ENCODE measurements at regions not wholly inside any gene's neighbourhood (a gene's known extent, or its start where the extent isn't known, plus 50 kb on each side); places are given as distances from the start of the nearest gene placed in this dataset.

DNA sequence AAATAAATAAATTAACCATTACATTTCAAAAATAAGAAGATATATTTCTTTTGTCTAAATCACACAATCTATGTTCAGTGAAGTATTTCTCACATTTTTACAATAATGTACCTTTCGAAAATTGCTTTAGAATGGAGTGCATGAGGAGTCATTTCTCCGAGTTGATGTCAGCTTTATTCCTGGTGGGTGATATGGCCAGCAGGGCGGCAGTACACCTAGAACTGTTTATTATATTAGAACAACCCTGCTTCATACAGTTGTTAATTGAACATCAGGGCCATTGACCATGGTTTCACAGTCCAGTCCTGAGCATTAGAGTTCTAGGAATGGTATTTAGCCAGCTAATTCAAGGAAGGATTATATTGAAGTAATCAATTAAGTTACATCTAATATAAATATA, 696.3 kb upstream of the SLC10A2 start:
- no peak for DNase-seq (ENCODE audit: low spot score)

DNA sequence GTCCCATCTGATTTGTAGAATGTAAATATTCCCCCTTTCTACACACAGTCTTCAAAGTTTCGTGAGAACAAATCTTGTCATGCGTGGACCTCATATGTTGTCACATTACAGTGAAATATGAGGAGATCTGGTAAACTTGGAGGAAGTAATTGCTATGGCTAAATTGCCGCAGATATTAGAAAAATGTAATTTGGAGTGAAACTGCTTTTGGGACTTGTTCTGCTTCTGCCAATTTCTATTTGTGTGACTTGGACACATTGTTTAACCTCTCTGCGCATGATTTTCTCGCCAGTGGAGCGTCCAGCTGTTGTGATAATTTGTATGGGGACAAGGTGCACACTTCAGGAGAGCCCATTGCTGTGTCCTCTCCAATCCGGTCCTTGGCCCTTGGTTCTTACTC, 693.1 kb upstream of the SLC10A2 start:
- DNase-seq (ENCODE audit: low spot score), result no peak

- DNase-seq (ENCODE audit: low spot score), result no peak
Observed at GRCh38 chr13:103758222-103758621, 692.0 kb upstream of the SLC10A2 start.

GRCh38 chr13:103757361-103757760, 691.1 kb upstream of the SLC10A2 start:
- DNase-seq (ENCODE audit: low spot score), result no peak

GRCh38 chr13:103754783-103755182, 688.6 kb upstream of the SLC10A2 start:
- no peak for DNase-seq (ENCODE audit: low spot score)

DNA sequence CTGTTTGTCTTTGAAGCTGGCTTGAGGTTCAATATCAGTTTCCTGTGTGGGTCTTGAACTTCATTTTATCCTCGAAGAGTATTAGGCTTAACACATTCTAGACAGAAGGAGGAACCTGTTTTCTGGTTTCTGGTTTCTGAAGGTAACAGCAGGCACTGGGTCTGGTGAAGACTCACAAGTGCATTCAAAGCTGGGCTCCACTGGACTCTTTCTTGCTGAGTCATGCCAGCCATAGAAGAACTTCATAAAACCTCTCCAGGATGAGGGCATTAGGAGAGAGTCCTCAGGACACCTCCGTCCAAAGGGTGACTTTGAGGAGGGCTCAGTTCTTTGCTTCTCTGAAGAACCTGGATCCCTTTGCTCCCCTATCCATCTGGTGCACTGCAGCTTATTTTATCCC, 668.6 kb upstream of the SLC10A2 start:
- DNase-seq (ENCODE audit: low spot score), result no peak

- DNase-seq (ENCODE audit: low spot score), result no peak
Observed at GRCh38 chr13:103731959-103732358, 665.7 kb upstream of the SLC10A2 start.

GRCh38 chr13:103730407-103730806, 664.2 kb upstream of the SLC10A2 start:
- no peak for DNase-seq (ENCODE audit: low spot score)

GRCh38 chr13:103726808-103727207, 660.6 kb upstream of the SLC10A2 start:
- DNase-seq (ENCODE audit: low spot score), result no peak

GRCh38 chr13:103716718-103717117, 650.5 kb upstream of the SLC10A2 start:
- no peak for DNase-seq (ENCODE audit: low spot score)

DNA sequence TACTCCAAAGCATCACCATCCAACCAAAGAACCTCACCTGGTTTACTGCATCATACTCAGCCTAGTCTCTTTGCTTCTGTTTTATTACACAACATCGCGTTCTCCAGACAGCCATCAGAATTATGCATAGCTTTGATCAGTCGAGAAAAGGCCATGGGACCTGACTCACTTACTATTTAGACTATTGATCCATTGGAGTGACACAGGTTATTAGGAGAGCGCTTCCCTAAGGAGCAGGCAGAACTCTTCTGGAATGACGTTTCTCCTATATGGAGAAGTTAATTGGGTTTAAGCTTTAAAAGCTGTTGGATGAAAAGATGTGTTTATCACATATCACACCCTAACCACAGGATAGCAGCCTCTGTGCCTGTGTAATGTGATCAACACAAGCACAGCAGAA, 649.1 kb upstream of the SLC10A2 start:
- DNase-seq (ENCODE audit: low spot score), result no peak

- no peak for DNase-seq (ENCODE audit: low spot score)
Observed at GRCh38 chr13:103703246-103703645, 637.0 kb upstream of the SLC10A2 start.

DNA sequence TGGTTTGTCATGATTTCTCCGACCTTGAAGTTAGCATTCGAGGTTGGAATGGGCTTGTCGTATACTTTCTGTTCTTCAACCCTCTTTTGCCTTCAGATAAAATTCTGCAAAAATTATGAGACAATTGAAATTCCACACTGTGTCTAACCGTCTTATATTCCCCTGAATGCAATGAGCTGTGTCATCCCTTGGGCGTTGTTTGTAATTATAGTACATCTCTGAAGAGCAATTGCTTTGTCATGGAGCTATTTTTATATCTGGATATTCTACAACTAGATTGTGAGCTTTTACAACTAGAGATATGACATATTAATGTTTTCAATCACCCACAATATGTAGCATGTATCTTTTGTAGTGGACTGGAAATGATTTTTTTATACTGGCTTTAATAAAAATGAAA, 631.8 kb upstream of the SLC10A2 start:
- no peak for DNase-seq (ENCODE audit: low spot score)

GRCh38 chr13:103695320-103695719, 629.1 kb upstream of the SLC10A2 start:
- no peak for DNase-seq (ENCODE audit: low spot score)

DNA sequence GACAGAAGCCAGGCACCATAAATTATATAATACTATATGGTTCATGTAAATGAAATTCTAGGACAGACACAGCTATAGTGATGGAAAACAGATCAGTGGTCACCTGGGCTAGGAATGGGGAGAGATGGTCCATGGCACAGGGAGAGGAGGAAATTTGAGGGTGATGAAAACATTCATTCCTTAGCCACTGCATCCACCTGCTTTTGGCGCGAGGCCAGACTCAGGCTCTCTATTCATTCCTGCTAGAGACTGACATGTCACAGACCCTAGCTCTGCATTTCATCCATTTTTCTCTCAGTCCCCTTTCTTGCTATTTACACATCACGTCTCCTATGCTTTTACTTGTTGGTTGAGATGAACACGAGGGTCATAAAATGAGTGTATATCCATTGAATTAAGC, 628.3 kb upstream of the SLC10A2 start:
- no peak for DNase-seq (ENCODE audit: low spot score)

- no peak for DNase-seq (ENCODE audit: low spot score)
Observed at GRCh38 chr13:103694033-103694432, 627.8 kb upstream of the SLC10A2 start.

GRCh38 chr13:103692442-103692841, 626.2 kb upstream of the SLC10A2 start:
- no peak for DNase-seq (ENCODE audit: low spot score)

DNA sequence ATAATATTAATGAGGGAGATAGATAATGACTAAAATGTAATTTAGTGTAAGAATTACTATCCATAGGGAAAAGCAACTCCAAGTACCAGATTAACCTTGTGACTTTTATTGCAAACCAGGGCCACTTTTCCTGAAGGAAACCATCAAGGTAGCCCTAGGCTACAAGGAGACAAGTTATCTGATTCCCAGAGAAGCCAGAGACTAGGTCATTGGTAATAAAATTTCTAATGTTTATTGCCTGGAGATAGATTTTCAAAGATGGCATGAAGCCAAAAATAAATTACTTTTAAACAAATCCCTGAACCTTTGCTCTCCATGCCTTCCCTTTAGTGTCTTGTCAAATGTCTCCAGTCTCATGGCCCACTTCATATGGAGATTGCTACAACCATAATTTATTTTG, 610.1 kb upstream of the SLC10A2 start:
- DNase-seq (ENCODE audit: low spot score), result no peak

DNA sequence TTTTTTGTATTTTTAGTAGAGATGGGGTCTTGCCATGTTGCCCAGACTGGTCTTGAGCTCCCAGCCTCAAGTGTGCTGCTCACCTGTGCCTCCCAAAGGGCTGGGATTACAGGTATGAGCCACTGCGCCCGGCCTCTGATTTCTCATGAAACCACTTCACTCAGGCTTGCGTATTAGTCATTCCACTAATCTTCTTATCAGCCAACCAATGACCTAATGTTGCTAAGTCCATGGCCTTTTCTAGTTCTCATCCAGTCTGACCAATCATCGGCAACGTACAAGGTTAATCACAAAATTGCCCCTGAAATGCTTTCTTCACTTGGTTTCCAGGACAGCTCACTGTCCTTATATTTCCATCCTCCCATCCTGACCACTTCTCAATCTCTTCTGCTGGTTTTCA, 605.3 kb upstream of the SLC10A2 start:
- DNase-seq (ENCODE audit: low spot score), result no peak

GRCh38 chr13:103663996-103664395, 597.8 kb upstream of the SLC10A2 start:
- DNase-seq (ENCODE audit: low spot score), result no peak

GRCh38 chr13:103656311-103656710, 590.1 kb upstream of the SLC10A2 start:
- DNase-seq (ENCODE audit: low spot score), result no peak

DNA sequence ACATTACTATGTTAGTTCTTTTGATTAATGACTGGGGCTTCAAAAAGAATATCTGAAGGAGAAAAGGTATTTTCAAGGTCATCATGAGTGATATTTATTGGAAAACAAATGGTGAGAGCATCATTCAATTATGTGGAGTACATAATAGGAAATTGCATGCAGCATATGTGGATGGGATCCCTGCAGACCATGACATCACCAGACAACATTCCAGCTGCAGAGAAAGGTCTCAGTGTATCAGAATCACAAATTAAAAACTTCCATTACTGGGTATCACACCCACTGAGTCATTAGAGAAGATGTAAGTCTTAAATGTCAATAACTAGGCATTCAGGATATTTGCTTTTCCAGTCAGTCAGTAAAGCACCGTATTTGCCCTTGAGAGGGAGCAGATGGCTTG, 574.4 kb upstream of the SLC10A2 start:
- no peak for DNase-seq (ENCODE audit: low spot score)

DNA sequence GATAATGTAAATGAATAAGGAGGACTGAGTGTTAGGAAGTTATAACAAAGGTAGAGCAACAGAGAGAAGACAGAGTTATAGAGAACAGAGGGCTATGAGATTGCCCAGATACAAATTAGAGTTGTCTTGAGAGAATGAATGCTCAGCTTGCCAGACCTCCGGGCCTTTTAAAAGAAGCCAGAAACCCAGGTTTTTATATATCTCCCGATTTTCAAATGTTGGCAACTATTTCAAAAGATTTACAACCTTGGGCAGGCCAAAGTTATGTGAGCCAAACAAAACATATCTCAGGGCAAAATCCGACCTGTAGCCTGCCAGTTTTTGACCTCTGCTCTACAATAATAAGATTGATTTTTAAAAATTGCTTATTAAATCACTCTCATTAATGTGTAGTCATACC, 573.1 kb upstream of the SLC10A2 start:
- no peak for DNase-seq (ENCODE audit: low spot score)

- no peak for DNase-seq (ENCODE audit: low spot score)
Observed at GRCh38 chr13:103638706-103639105, 572.5 kb upstream of the SLC10A2 start.

DNA sequence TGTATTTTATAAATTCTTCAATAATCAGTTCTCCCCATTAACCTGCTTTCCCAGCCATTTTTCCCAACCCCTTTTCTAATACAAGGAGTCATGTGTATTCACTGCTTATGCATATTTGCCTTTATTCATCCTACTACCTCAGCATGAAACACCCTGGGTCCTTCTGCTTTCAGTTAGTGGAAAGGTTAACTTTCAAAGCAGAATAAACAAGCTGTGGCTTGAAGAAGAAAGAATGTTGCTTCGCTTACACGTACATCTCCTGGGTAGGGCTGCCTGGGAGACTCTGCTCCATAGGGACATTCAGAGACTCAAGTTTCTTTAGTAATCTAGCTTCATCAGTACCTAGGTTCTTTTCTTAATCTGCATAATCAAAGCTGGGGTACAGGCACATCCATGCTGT, 567.8 kb upstream of the SLC10A2 start:
- no peak for DNase-seq (ENCODE audit: low spot score)

Measured in hematopoietic multipotent progenitor cell treated with erythropoietin and hydrocortisone succinate and interleukin-3 and kit ligand, for 17 days (in vitro differentiated cells).